B cell (primary cell): ENCODE measurements at regions not wholly inside any gene's neighbourhood (a gene's known extent, or its start where the extent isn't known, plus 50 kb on each side); places are given as distances from the start of the nearest gene placed in this dataset.

Experiments used
- ATAC-seq: fragments of 200-7000 bp; cut with Tn5 transposase; one replicate; pipeline ENCODE4 v1.10.0; 2021; ENCODE audit warnings: low read depth, mild to moderate bottlenecking, moderate number of reproducible peaks, moderate library complexity
- CTCF ChIA-PET: fragments of 350-600 bp; sonication (Branson Sonifier 250); formaldehyde crosslinking; loops from one replicate; lab custom pipeline; 2021; ENCODE audit warnings: antibody characterized with exemption, inconsistent platforms; lab: Charles Lee
- POLR2A ChIA-PET: fragments of 350-600 bp; sonication (Branson Sonifier 250); formaldehyde crosslinking; loops from one replicate; lab custom pipeline; 2021; ENCODE audit warnings: antibody characterized with exemption; lab: Charles Lee
- DNase-seq: peaks from one replicate; pipeline ENCODE4 v3.0.0; 2013
- H2AFZ ChIP-seq: 2 replicates; pipeline ENCODE4 v1.6.1; 2012; ENCODE audit warnings: mild to moderate bottlenecking, low read depth, low read length; ENCODE audit not compliant: insufficient read depth, poor library complexity, severe bottlenecking
- H3K27ac ChIP-seq, 2 donors: 1 replicate in 1 of 2; 2 replicates in 1 of 2; pipeline ENCODE4 v1.5.1; 2012 to 2013; ENCODE audit warnings: low read length in 2 of 2, mild to moderate bottlenecking in 2 of 2, moderate library complexity in 1 of 2
- H3K27me3 ChIP-seq, 4 experiments: fragments of 200-600 bp in 1 of 4; sonication (generic) in 1 of 4; replicated peaks in 1 of 4; 1 replicate in 2 of 4; 2 replicates in 2 of 4; pipeline versions ENCODE4 v1.6.1 to v1.7.0; 2013 to 2016; ENCODE audit warnings: low read length in 3 of 4, mild to moderate bottlenecking in 2 of 4, mixed read lengths in 1 of 4, moderate library complexity in 1 of 4; ENCODE audit not compliant: insufficient read depth in 4 of 4, control insufficient read depth in 3 of 4; ENCODE audit errors: control extremely low read depth in 1 of 4
- H3K36me3 ChIP-seq, 2 experiments: replicated peaks in 1 of 2; 1 replicate in 1 of 2; 2 replicates in 1 of 2; pipeline versions ENCODE4 v1.6.1 to v1.7.1; 2013; ENCODE audit warnings: low read length in 1 of 2; ENCODE audit not compliant: insufficient read depth in 2 of 2, control insufficient read depth in 1 of 2; ENCODE audit errors: control extremely low read depth in 1 of 2, extremely low read depth in 1 of 2
- H3K4me1 ChIP-seq, 2 donors: fragments of 200-600 bp in 1 of 2; sonication (generic) in 1 of 2; 1 replicate in 1 of 2; 2 replicates in 1 of 2; pipeline versions ENCODE4 v1.5.1 to v1.6.1; 2013 to 2017; ENCODE audit warnings: low read length in 2 of 2; ENCODE audit not compliant: control insufficient read depth in 2 of 2, insufficient read depth in 2 of 2
- H3K4me2 ChIP-seq: replicated peaks from 2 replicates; pipeline ENCODE3; 2012; ENCODE audit warnings: mild to moderate bottlenecking, low read depth, low read length; ENCODE audit not compliant: poor library complexity, severe bottlenecking
- H3K4me3 ChIP-seq, 5 experiments: fragments of 200-600 bp in 1 of 5; sonication (generic) in 1 of 5; 1 replicate in 3 of 5; 2 replicates in 2 of 5; pipeline versions ENCODE4 v1.5.1 to v1.7.0; 2011 to 2016; ENCODE audit warnings: low read length in 4 of 5, mild to moderate bottlenecking in 4 of 5, low read depth in 2 of 5, control low read depth in 1 of 5, moderate library complexity in 1 of 5; ENCODE audit not compliant: insufficient read depth in 1 of 5; ENCODE audit errors: control extremely low read depth in 1 of 5, extremely low read depth in 1 of 5
- H3K79me2 ChIP-seq: fragments of 200-600 bp; sonication (generic); one replicate; pipeline ENCODE4 v1.6.0; 2016; ENCODE audit warnings: low read length; ENCODE audit not compliant: control insufficient read depth, insufficient read depth
- H3K9ac ChIP-seq: fragments of 200-600 bp; sonication (generic); 2 replicates; pipeline ENCODE4 v1.6.1; 2017; ENCODE audit warnings: mild to moderate bottlenecking, low read length, moderate library complexity
- H3K9me3 ChIP-seq, 3 donors: one replicate each; pipeline versions ENCODE4 v1.6.1 to v1.7.1; 2013; ENCODE audit warnings: low read length in 2 of 3; ENCODE audit not compliant: control insufficient read depth in 2 of 3, insufficient read depth in 1 of 3; ENCODE audit errors: control extremely low read depth in 1 of 3
- H4K20me1 ChIP-seq: 2 replicates; pipeline ENCODE4 v1.6.0; 2012; ENCODE audit warnings: mild to moderate bottlenecking, low read length; ENCODE audit not compliant: insufficient read depth, control insufficient read depth, poor library complexity, severe bottlenecking
- H3K27ac Mint-ChIP-seq: one replicate; pipeline ENCODE4 v1.8.0; 2021; ENCODE audit warnings: mixed read lengths
- H3K27me3 Mint-ChIP-seq: one replicate; pipeline ENCODE4 v1.8.0; 2021; ENCODE audit warnings: mixed read lengths
- H3K4me1 Mint-ChIP-seq: one replicate; pipeline ENCODE4 v1.8.0; 2021; ENCODE audit warnings: mixed read lengths
- H3K4me3 Mint-ChIP-seq: one replicate; pipeline ENCODE4 v1.8.0; 2021; ENCODE audit warnings: mixed read lengths
- H3K9me3 Mint-ChIP-seq: one replicate; pipeline ENCODE4 v1.8.0; 2022; ENCODE audit warnings: mixed read lengths; ENCODE audit not compliant: insufficient read depth
- EZH2 ChIP-seq: IDR thresholded peaks from 2 replicates; pipeline ENCODE4 v1.6.1; 2012; ENCODE audit warnings: borderline replicate concordance, low read depth, mild to moderate bottlenecking, moderate library complexity, low read length; ENCODE audit not compliant: insufficient read depth, poor library complexity, severe bottlenecking
- WGBS: methylation state at CpG from one replicate; pipeline ENCODE4 v1.1.5; 2013; ENCODE audit warnings: missing lambda C conversion rate; ENCODE audit not compliant: insufficient coverage; 5-methylcytosine and 5-hydroxymethylcytosine counted together
- intact Hi-C: fragments of 100-400 bp; cut with micrococcal nuclease; formaldehyde crosslinking; loops from one replicate; pipeline ENCODE4 v1.10.0; 2022
- TF ChIP-seq, protein P1 (sequence below): fragments of 200-600 bp; IDR thresholded peaks from one replicate; pipeline ENCODE4 v1.8.0; 2022; ENCODE audit warnings: antibody characterized with exemption, mild to moderate bottlenecking

DNA sequence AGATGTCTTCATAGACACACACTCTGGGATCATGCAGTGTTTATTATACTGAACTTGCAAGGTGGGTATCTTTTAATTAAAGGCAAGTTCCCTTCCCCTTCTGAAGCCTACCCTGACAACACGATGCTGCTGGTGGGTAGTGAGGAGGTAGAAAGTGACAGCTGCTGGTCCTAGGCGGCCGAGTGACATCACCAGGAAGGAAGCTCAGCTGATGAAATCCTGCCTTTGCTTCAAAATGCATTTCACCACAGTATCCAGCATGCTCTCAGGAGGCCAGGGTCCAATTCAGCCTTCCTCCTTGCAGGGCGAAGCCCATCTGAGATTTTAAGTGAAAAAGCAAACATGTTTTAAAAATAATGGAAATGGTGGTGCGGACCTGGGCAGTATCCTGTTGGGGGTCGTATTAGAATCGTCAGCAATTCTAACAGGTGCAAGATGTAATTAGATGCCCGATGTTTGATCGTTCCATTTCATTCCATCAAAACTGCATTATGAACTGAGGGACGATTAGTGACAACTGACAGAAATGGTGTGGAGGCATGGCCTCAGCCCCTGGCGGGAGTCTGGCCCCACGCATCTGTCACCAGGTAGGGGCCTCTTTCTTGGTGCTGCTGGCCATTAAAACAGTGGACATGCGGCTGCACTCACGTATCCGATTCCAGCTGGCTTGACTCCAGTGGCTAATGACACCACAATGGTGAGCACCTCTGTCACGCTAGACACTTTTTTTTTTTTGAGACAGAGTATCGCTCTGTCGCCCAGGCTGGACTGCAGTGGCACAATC is 324.8 kb upstream of the C1orf174 start:
- 92% methylated on average over 15 of the region's 18 CpGs for WGBS
- Mint-ChIP-seq H3K9me3 (no peaks in the 10 kb centered on the region), H3K4me1 (no peaks in the 10 kb centered on the region), H3K27ac (no peak overlapping the region), H3K4me3 (no peak overlapping the region), H3K27me3 (peaks cover 4% of the 10 kb centered on the region)
- H3K9me3 ChIP-seq: peaks cover 0 to 1% (median 0%) of the 10 kb centered on the region in 3 donors
- H3K4me3 ChIP-seq: no peak overlapping the region
- no peak for TF ChIP-seq EZH2
- TF ChIP-seq, protein P1, sequence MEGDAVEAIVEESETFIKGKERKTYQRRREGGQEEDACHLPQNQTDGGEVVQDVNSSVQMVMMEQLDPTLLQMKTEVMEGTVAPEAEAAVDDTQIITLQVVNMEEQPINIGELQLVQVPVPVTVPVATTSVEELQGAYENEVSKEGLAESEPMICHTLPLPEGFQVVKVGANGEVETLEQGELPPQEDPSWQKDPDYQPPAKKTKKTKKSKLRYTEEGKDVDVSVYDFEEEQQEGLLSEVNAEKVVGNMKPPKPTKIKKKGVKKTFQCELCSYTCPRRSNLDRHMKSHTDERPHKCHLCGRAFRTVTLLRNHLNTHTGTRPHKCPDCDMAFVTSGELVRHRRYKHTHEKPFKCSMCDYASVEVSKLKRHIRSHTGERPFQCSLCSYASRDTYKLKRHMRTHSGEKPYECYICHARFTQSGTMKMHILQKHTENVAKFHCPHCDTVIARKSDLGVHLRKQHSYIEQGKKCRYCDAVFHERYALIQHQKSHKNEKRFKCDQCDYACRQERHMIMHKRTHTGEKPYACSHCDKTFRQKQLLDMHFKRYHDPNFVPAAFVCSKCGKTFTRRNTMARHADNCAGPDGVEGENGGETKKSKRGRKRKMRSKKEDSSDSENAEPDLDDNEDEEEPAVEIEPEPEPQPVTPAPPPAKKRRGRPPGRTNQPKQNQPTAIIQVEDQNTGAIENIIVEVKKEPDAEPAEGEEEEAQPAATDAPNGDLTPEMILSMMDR: no peak
- no peak overlapping the region for H3K9ac ChIP-seq
- POLR2A ChIA-PET: no interaction called here
- H3K4me2 ChIP-seq: no peak overlapping the region
- DNase-seq (no peak), ATAC-seq (no peak)
- no peaks in the 10 kb centered on the region for H3K79me2 ChIP-seq
- H2AFZ ChIP-seq: no peak overlapping the region
- H3K27ac ChIP-seq: no peak overlapping the region
- intact Hi-C loops: no loop called here
- CTCF ChIA-PET: interaction anchor here (1.2 kb wide), 1 partner anchor 310 kb away, joined by 3 read pairs; no protein-coding TSS in a partner anchor
- peaks cover 0 to 2% (median 0%) of the 10 kb centered on the region in 4 experiments for H3K27me3 ChIP-seq
- no peaks in the 10 kb centered on the region for H3K4me1 ChIP-seq
- no peaks in the 10 kb centered on the region for H4K20me1 ChIP-seq
- no peaks in the 10 kb centered on the region for H3K36me3 ChIP-seq

DNA sequence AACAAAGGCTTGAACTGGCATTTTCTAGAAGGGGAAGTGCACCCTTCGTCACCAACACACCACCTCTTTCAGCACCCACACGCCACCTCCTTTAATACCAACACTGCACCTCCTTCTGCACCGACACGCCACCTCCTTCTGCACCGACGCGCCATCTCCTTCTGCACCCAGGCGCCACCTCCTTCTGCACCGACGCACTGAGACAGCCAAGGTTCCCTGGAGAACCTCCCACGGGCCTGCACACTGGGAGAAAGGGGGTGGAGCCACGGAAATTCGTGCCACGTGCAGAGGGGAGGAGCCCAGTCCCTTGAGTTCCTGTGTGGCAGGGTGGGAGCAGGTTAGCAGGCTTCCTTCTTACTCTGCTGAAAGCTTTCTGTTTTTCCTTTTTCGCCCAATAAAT is 327.9 kb upstream of the C1orf174 start:
- DNase-seq (no peak), ATAC-seq (no peak)
- H2AFZ ChIP-seq: no peak overlapping the region
- no peaks in the 10 kb centered on the region for H4K20me1 ChIP-seq
- no peaks in the 10 kb centered on the region for H3K4me1 ChIP-seq
- CTCF ChIA-PET: no interaction called here
- intact Hi-C loops: no loop called here
- no peak overlapping the region for H3K4me3 ChIP-seq
- POLR2A ChIA-PET: no interaction called here
- Mint-ChIP-seq H3K9me3 (no peaks in the 10 kb centered on the region), H3K27ac (no peak overlapping the region), H3K27me3 (peaks cover 11% of the 10 kb centered on the region), H3K4me1 (no peaks in the 10 kb centered on the region), H3K4me3 (no peak overlapping the region)
- H3K9me3 ChIP-seq: peaks cover 0 to 5% (median 0%) of the 10 kb centered on the region in 3 donors
- no peaks in the 10 kb centered on the region for H3K79me2 ChIP-seq
- TF ChIP-seq, protein P1: no peak
- no peak for TF ChIP-seq EZH2
- no peak overlapping the region for H3K27ac ChIP-seq
- H3K36me3 ChIP-seq: no peaks in the 10 kb centered on the region
- WGBS: 80% methylated on average over 3 of the region's 15 CpGs
- no peak overlapping the region for H3K9ac ChIP-seq
- no peaks in the 10 kb centered on the region for H3K27me3 ChIP-seq
- no peak overlapping the region for H3K4me2 ChIP-seq
